ENCODE measurements at regions not wholly inside any gene's neighbourhood (a gene's known extent, or its start where the extent isn't known, plus 50 kb on each side); places are given as distances from the start of the nearest gene placed in this dataset.

DNA sequence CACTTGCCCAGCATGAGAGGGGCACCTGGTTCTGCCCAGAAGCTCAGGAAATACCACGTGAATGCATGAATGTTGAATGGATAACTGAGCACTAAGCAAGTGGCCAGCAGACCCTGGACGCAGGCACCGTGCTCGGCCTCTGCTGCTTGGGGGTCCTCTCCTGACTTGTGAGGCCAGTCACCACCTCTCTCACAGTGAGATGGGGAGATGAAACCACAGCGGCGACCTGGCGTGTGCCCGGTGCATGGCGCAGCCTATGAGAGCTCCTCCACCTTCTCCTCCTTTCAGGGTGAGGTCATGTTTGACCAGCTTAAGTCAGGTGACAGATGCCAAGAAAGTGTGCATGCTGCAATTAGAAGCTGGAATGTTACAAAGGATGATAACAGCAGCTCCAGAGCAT lies 75.5 kb downstream of the HMX1 start:
- intact Hi-C loops (cut with DNase I; ENCODE audit: low total_unique reads): no loop called here
- no peak for TF ChIP-seq CTCF (IDR thresholded peaks at IDR 0.05)

GRCh38 chr4:8795140-8795539 lies 76.5 kb downstream of the HMX1 start:
- H3K4me1 ChIP-seq: no peaks in the 10 kb centered on the region
- no peak for TF ChIP-seq CTCF (IDR thresholded peaks at IDR 0.05)
- H3K27me3 ChIP-seq: peaks cover 0 to 6% of the 10 kb centered on the region in 2 donors
- H3K27ac ChIP-seq: no peak overlapping the region
- H3K36me3 ChIP-seq: no peaks in the 10 kb centered on the region
- no peak overlapping the region for H3K4me3 ChIP-seq
- no peak for DNase-seq
- intact Hi-C loops (cut with DNase I; ENCODE audit: low total_unique reads): no loop called here
- no peaks in the 10 kb centered on the region for H3K9me3 ChIP-seq

More for the DNA sequence above, 75.5 kb downstream of the HMX1 start:
- Histone ChIP-seq H3K27ac (no peak overlapping the region), H3K36me3 (no peaks in the 10 kb centered on the region), H3K4me3 (no peak overlapping the region), H3K9me3 (no peaks in the 10 kb centered on the region), H3K27me3 (peaks cover 0 to 6% of the 10 kb centered on the region in 2 donors), H3K4me1 (no peaks in the 10 kb centered on the region)
- no peak for DNase-seq

- Histone ChIP-seq H3K4me1 (no peaks in the 10 kb centered on the region), H3K27me3 (peaks cover 0 to 11% of the 10 kb centered on the region in 2 donors), H3K9me3 (no peaks in the 10 kb centered on the region), H3K27ac (no peak overlapping the region), H3K4me3 (no peak overlapping the region), H3K36me3 (no peaks in the 10 kb centered on the region)
- DNase-seq: no peak
- intact Hi-C loops (cut with DNase I; ENCODE audit: low total_unique reads): no loop called here
- no peak for TF ChIP-seq CTCF (IDR thresholded peaks at IDR 0.05)
Measured at GRCh38 chr4:8794491-8794890, 77.1 kb downstream of the HMX1 start.

GRCh38 chr4:8793571-8794160 lies 78.0 kb downstream of the HMX1 start:
- no peak for TF ChIP-seq CTCF (IDR thresholded peaks at IDR 0.05)
- Histone ChIP-seq H3K27ac (no peak overlapping the region), H3K4me3 (no peak overlapping the region), H3K9me3 (no peaks in the 10 kb centered on the region), H3K4me1 (no peaks in the 10 kb centered on the region), H3K36me3 (no peaks in the 10 kb centered on the region), H3K27me3 (peaks cover 0 to 15% of the 10 kb centered on the region in 2 donors)
- intact Hi-C loops (cut with DNase I; ENCODE audit: low total_unique reads): no loop called here
- DNase-seq: no peak

DNA sequence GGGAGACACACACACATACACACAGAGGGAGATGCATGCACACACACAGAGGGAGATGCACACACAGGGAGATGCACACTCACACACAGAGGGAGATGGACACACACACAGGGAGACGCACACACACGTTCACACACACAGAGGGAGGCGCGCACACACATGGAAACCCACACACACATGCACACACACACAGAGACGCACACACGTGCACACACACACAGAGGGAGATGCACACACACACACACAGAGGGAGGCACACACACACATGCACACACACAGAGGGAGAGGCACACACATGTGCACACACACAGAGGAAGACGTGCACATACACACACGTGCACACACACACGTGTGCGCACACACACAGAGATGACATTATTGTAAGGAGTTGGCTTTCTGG lies 79.1 kb downstream of the HMX1 start:
- Histone ChIP-seq H3K27me3 (peaks cover 0 to 15% of the 10 kb centered on the region in 2 donors), H3K9me3 (no peaks in the 10 kb centered on the region), H3K27ac (no peak overlapping the region), H3K4me1 (no peaks in the 10 kb centered on the region), H3K4me3 (no peak overlapping the region), H3K36me3 (no peaks in the 10 kb centered on the region)
- intact Hi-C loops (cut with DNase I; ENCODE audit: low total_unique reads): no loop called here
- TF ChIP-seq CTCF (IDR thresholded peaks at IDR 0.05): no peak
- no peak for DNase-seq

DNA sequence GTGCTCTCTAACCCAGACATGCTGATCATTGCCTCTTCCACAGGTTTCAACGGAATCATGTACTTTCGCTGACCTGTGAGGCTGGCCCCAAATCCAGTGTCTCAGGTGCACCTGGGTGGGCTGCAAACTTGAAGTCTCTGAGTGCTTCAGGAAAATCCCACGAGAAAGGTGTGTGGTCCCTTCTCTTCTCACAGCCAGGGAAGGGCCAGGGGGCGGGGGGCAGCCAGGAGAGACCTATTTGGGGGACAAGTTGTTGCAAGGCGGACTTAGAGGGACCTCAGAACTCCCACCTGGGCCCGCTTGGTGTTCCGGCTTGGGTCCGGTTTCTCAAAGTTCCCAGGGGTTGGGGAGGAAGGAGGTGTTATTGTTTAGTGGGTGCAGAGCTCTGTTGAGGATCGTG lies 80.0 kb downstream of the HMX1 start:
- Histone ChIP-seq H3K36me3 (no peaks in the 10 kb centered on the region), H3K4me1 (no peaks in the 10 kb centered on the region), H3K9me3 (no peaks in the 10 kb centered on the region), H3K27me3 (peaks cover 0 to 21% of the 10 kb centered on the region in 2 donors), H3K4me3 (no peak overlapping the region), H3K27ac (no peak overlapping the region)
- intact Hi-C loops (cut with DNase I; ENCODE audit: low total_unique reads): no loop called here
- no peak for DNase-seq
- TF ChIP-seq CTCF (IDR thresholded peaks at IDR 0.05): no peak
